HUES48 (cell line): ENCODE measurements at regions not wholly inside any gene's neighbourhood (a gene's known extent, or its start where the extent isn't known, plus 50 kb on each side); places are given as distances from the start of the nearest gene placed in this dataset.

Experiments
- H3K27ac ChIP-seq: one replicate; pipeline ENCODE4 v1.7.0; 2013; ENCODE audit warnings: low read depth, low read length, inconsistent platforms
- H3K27me3 ChIP-seq: 2 replicates; pipeline ENCODE4 v1.6.1; 2013; ENCODE audit warnings: mild to moderate bottlenecking, low read length; ENCODE audit not compliant: control insufficient read depth, insufficient read depth
- H3K36me3 ChIP-seq: 2 replicates; pipeline ENCODE4 v1.6.1; 2013; ENCODE audit warnings: low read length; ENCODE audit not compliant: control insufficient read depth, insufficient read depth
- H3K4me1 ChIP-seq: 2 replicates; pipeline ENCODE4 v1.6.1; 2013; ENCODE audit warnings: mild to moderate bottlenecking, low read length; ENCODE audit not compliant: control insufficient read depth, insufficient read depth
- H3K4me3 ChIP-seq: 2 replicates; pipeline ENCODE4 v1.5.1; 2013; ENCODE audit warnings: mild to moderate bottlenecking, low read depth, low read length
- H3K9ac ChIP-seq: 2 replicates; pipeline ENCODE4 v1.6.1; 2013; ENCODE audit warnings: mild to moderate bottlenecking, low read depth, low read length, moderate library complexity
- H3K9me3 ChIP-seq: 2 replicates; pipeline ENCODE4 v1.6.1; 2013; ENCODE audit warnings: low read length; ENCODE audit not compliant: control insufficient read depth, insufficient read depth

GRCh38 chr16:79679334-79679733 lies 78.8 kb upstream of the MAF start:
- Histone ChIP-seq H3K4me1 (no peaks in the 10 kb centered on the region), H3K9me3 (peaks cover 3% of the 10 kb centered on the region; the same call in 1 of the 2 replicates), H3K4me3 (no peak overlapping the region), H3K36me3 (no peaks in the 10 kb centered on the region), H3K27ac (no peak overlapping the region), H3K9ac (no peak overlapping the region), H3K27me3 (no peaks in the 10 kb centered on the region)

- no peak overlapping the region for H3K27ac ChIP-seq
- peaks cover 3% of the 10 kb centered on the region; the same call in 1 of the 2 replicates for H3K9me3 ChIP-seq
- no peak overlapping the region for H3K4me3 ChIP-seq
- H3K27me3 ChIP-seq: no peaks in the 10 kb centered on the region
- no peaks in the 10 kb centered on the region for H3K36me3 ChIP-seq
- no peaks in the 10 kb centered on the region for H3K4me1 ChIP-seq
- no peak overlapping the region for H3K9ac ChIP-seq
Measured at GRCh38 chr16:79677799-79678530, 77.4 kb upstream of the MAF start.

GRCh38 chr16:79673635-79674034 lies 73.1 kb upstream of the MAF start:
- no peaks in the 10 kb centered on the region for H3K4me1 ChIP-seq
- no peak overlapping the region for H3K9ac ChIP-seq
- peaks cover 17% of the 10 kb centered on the region for H3K9me3 ChIP-seq
- H3K27ac ChIP-seq: no peak overlapping the region
- no peaks in the 10 kb centered on the region for H3K27me3 ChIP-seq
- no peak overlapping the region for H3K4me3 ChIP-seq
- no peaks in the 10 kb centered on the region for H3K36me3 ChIP-seq

GRCh38 chr16:79672524-79672923 lies 72.0 kb upstream of the MAF start:
- no peak overlapping the region for H3K9ac ChIP-seq
- H3K27me3 ChIP-seq: no peaks in the 10 kb centered on the region
- no peaks in the 10 kb centered on the region for H3K4me1 ChIP-seq
- H3K27ac ChIP-seq: no peak overlapping the region
- H3K36me3 ChIP-seq: no peaks in the 10 kb centered on the region
- peaks cover 17% of the 10 kb centered on the region for H3K9me3 ChIP-seq
- H3K4me3 ChIP-seq: no peak overlapping the region

DNA sequence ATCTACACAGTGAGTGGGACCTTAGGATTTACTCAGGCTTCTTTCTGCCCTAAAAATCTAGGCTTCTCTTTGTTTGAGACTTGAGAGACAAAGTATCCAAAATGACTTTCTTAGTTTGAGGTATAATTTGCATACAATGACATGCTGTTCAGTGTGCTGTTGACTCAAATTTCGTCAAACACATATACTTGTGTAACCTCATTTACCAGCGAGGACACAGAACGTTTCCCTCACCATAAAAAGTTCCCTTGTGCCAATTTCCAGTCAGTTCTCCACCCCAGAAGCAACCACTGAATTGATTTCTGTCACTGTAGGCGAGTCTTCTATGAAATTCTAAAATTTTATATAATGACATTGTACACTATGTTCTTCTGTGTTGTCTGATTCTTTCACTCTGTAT lies 68.0 kb upstream of the MAF start:
- H3K36me3 ChIP-seq: no peaks in the 10 kb centered on the region
- H3K4me1 ChIP-seq: no peaks in the 10 kb centered on the region
- no peak overlapping the region for H3K9ac ChIP-seq
- no peak overlapping the region for H3K4me3 ChIP-seq
- no peak overlapping the region for H3K27ac ChIP-seq
- peaks cover 17% of the 10 kb centered on the region for H3K9me3 ChIP-seq
- H3K27me3 ChIP-seq: no peaks in the 10 kb centered on the region

DNA sequence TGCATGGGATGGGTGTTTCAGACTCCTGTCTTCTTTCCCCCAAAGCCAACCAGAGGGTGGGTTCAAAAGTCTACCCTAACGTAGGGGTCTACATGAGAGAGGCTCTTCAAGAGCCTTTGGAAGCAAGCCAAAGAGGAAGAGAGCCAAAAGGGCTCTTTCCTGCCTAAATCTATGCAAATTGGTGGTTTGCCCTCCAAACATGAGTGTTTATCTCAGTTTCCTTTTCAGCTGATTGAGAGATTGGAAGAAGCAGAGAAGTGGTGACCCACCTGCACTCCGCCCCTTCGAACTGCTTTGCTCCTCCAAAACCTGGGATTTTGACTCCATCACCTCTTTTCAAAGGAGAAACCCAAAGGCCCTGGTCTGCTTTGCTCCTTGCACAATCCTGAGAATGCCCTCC lies 65.4 kb upstream of the MAF start:
- Histone ChIP-seq H3K36me3 (no peaks in the 10 kb centered on the region), H3K4me1 (no peaks in the 10 kb centered on the region), H3K9ac (no peak overlapping the region), H3K27ac (no peak overlapping the region), H3K27me3 (no peaks in the 10 kb centered on the region), H3K4me3 (no peak overlapping the region), H3K9me3 (peaks cover 20% of the 10 kb centered on the region)

- H3K9me3 ChIP-seq: peaks cover 8% of the 10 kb centered on the region
- no peaks in the 10 kb centered on the region for H3K27me3 ChIP-seq
- H3K27ac ChIP-seq: no peak overlapping the region
- no peak overlapping the region for H3K9ac ChIP-seq
- no peaks in the 10 kb centered on the region for H3K36me3 ChIP-seq
- no peak overlapping the region for H3K4me3 ChIP-seq
- no peaks in the 10 kb centered on the region for H3K4me1 ChIP-seq
Measured at GRCh38 chr16:79664407-79664806, 63.9 kb upstream of the MAF start.

GRCh38 chr16:79662669-79663313 lies 62.3 kb upstream of the MAF start:
- no peak overlapping the region for H3K9ac ChIP-seq
- no peaks in the 10 kb centered on the region for H3K4me1 ChIP-seq
- peaks cover 3% of the 10 kb centered on the region; the same call in 1 of the 2 replicates for H3K9me3 ChIP-seq
- H3K27ac ChIP-seq: no peak overlapping the region
- no peaks in the 10 kb centered on the region for H3K36me3 ChIP-seq
- no peaks in the 10 kb centered on the region for H3K27me3 ChIP-seq
- H3K4me3 ChIP-seq: no peak overlapping the region

DNA sequence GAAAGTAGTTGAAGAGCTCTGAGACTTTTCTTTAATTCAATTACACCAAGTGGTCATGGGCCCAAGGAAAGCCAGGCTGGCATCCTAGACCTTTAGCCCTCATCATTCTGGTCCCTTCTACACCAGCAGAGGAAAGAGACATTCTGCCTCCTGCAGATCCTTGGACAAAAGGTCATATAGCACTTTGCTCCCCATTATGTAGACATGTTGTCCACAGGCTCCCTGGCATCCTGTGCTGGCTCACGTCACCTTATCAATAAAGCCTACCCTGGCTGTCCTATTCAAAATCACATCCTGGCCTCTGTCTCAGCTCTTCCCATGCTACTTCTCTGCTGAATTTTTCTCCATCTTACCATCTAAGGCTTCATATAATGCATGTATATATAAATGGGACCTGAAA lies 61.6 kb upstream of the MAF start:
- Histone ChIP-seq H3K9ac (no peak overlapping the region), H3K27me3 (no peaks in the 10 kb centered on the region), H3K4me1 (no peaks in the 10 kb centered on the region), H3K4me3 (no peak overlapping the region), H3K36me3 (no peaks in the 10 kb centered on the region), H3K9me3 (peaks cover 3% of the 10 kb centered on the region; the same call in 1 of the 2 replicates), H3K27ac (no peak overlapping the region)

- no peak overlapping the region for H3K4me3 ChIP-seq
- H3K9me3 ChIP-seq: peaks cover 3% of the 10 kb centered on the region; the same call in 1 of the 2 replicates
- H3K27ac ChIP-seq: no peak overlapping the region
- H3K9ac ChIP-seq: no peak overlapping the region
- no peaks in the 10 kb centered on the region for H3K27me3 ChIP-seq
- no peaks in the 10 kb centered on the region for H3K4me1 ChIP-seq
- no peaks in the 10 kb centered on the region for H3K36me3 ChIP-seq
Measured at GRCh38 chr16:79661578-79661977, 61.0 kb upstream of the MAF start.

- Histone ChIP-seq H3K27ac (no peak overlapping the region), H3K9me3 (peaks cover 3% of the 10 kb centered on the region; the same call in 1 of the 2 replicates), H3K9ac (no peak overlapping the region), H3K36me3 (no peaks in the 10 kb centered on the region), H3K4me1 (no peaks in the 10 kb centered on the region), H3K4me3 (no peak overlapping the region), H3K27me3 (no peaks in the 10 kb centered on the region)
Measured at GRCh38 chr16:79659344-79659743, 58.8 kb upstream of the MAF start.
